IPS-18c (cell line): ENCODE measurements at regions not wholly inside any gene's neighbourhood (a gene's known extent, or its start where the extent isn't known, plus 50 kb on each side); places are given as distances from the start of the nearest gene placed in this dataset.

Experiments used
- H3K4me3 ChIP-seq: 2 replicates; pipeline ENCODE4 v1.7.0; 2013; ENCODE audit warnings: low read depth, mild to moderate bottlenecking, low read length, moderate library complexity; ENCODE audit not compliant: insufficient read depth
- H3K9me3 ChIP-seq: one replicate; pipeline ENCODE4 v1.6.1; 2013; ENCODE audit warnings: mild to moderate bottlenecking, low read length, moderate library complexity; ENCODE audit not compliant: control insufficient read depth, insufficient read depth

DNA sequence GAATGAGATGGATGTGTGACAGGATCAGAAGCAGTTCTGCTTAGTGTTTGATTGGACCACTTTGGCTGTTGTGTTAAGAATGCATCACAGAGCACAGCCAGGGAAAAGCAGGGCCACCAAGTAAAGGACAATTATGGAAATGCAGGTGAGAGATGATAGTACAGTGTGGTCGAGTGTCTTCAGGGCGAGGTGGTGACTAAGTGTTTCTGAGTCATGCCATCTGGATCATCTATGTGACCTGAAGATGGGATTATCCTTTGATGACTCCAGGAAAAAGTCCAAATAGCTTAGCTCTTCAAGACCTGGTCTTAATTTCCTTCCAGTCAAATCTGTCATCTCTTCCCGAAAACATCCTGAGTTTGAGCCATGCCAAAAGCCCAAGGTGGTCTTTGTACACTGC lies 523.2 kb upstream of the IGFBP3 start:
- Histone ChIP-seq H3K4me3 (no peak overlapping the region), H3K9me3 (no peaks in the 10 kb centered on the region)

DNA sequence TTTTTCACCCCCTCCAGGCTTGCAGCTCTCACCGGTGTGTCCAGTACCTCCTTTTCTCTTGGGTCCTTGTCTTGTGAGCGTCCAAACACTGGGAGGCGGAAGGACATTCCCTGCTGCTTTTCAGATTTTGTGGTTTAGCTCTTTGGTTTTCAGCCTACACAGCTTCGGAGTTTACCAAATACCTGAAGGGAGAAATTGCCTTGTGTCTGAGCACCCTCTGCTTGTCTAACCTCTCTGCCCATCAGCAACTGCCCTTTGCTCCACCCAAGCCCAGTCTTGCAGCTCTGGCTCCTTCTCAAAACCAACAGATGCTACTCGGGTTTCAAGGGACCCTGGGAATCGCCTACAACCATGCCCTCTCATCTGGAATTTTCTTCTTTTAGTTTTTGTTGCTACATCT lies 519.1 kb upstream of the IGFBP3 start:
- no peaks in the 10 kb centered on the region for H3K9me3 ChIP-seq
- H3K4me3 ChIP-seq: no peak overlapping the region

DNA sequence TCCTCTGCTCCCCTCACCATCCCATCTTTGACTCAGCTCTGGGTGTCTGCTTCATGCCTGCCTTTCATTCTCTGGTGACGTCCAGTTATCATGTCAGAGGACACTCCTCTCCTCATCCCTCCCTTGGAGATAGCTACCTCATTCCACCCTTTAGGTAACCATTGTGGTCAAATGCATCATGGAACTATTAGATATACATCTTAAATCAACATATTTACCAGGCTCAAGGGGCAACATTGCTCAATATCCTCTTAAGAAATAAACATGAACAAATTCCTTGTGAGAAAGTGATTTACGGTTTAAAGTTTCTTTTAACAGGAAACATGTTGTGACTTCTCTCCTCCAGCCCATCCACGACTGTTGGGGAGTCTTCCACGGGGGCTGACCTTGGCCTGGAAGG lies 511.6 kb upstream of the IGFBP3 start:
- H3K9me3 ChIP-seq: no peaks in the 10 kb centered on the region
- H3K4me3 ChIP-seq: no peak overlapping the region

DNA sequence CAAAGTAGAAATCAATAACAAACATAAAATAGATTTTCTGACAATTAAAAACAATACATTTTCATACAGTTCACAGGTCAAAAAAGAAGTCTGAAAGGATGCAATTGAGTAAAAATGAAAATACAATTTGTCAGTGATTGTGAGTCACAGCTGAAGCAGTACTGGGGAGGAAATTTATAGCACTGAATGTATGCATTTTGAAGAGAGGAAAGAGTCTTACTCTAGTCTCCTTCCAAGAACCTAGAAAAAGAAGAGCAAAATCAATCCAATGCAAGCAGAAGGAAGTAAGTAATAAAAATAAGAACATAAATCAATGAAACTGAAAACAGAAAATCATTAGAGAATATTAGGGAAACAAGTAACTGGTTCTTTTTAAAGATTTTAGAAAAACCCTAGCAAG lies 507.2 kb upstream of the IGFBP3 start:
- H3K4me3 ChIP-seq: no peak overlapping the region
- H3K9me3 ChIP-seq: no peaks in the 10 kb centered on the region

DNA sequence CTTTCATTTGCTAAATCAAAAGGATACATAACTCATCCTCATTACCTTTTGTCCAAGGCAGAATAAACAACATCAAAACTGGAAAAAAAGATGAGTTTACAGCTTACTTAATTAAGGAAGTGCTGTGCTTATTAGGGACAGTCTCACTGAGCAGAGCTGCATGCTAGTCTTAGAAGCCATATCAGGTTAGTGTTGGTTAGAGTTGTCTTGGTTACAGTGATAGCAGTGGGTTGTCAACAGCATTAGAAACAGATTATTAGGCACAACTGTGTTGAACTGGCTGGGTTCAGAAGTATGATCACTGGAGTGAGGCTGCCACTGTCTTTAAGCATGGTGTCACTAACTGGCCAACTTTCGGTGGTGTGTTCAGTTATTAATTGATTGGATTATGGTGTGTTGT lies 503.9 kb upstream of the IGFBP3 start:
- H3K4me3 ChIP-seq: no peak overlapping the region
- no peaks in the 10 kb centered on the region for H3K9me3 ChIP-seq

DNA sequence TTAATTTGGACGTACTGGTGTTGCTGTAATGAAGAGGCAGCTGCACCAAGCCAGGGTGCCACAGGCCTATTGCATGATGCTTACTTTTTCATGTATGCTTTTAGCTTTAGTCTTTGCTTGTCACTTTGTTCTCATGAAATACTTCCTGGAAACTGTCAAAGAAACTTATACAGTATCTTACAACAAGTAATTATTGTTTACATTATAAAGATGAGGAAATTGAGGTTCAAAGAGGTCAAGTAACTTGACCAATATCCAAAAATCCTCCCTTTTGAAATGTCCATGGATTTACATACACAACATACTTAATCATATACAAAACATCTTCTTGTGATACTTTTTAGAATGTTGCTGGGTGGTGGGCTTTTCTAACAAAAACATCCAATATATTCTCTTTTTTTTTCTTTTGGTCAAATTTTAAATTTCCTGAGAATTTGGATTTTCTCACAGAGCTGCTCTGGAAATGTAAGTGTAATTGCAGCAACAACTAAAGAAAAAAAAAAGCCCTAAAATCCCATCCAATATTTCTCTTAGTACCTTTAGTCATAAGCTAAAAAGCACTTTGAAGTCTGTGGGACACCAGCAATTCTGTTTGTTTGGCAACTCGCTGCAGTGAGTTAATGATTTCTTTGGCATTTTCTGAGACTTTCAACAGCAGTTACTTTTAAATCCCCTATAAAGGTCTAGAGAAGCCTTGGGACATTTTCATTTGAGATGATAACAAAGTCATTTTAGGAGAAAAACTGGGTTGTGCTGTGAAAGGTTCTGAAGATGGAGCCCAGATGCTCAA lies 500.6 kb upstream of the IGFBP3 start:
- H3K4me3 ChIP-seq: no peak overlapping the region
- H3K9me3 ChIP-seq: no peaks in the 10 kb centered on the region

DNA sequence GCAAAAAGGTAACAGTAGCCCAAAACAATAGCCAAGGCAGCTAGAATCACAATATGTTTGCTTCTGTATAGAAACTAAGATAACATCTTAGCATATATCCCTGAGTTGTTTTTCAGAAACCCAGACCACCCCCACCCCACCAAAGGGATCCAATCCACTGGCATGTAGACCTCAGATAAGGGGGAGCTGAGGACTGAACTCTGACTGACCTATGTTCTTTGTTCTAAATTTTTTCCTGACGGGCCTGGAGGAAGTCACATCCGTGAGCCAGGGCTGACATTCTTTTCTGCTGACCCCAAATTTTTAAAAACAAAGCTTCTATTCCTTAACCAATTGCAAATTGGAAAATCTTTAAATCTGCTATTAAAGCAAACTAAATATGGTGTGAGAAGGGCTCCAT lies 493.9 kb upstream of the IGFBP3 start:
- no peaks in the 10 kb centered on the region for H3K9me3 ChIP-seq
- no peak overlapping the region for H3K4me3 ChIP-seq

DNA sequence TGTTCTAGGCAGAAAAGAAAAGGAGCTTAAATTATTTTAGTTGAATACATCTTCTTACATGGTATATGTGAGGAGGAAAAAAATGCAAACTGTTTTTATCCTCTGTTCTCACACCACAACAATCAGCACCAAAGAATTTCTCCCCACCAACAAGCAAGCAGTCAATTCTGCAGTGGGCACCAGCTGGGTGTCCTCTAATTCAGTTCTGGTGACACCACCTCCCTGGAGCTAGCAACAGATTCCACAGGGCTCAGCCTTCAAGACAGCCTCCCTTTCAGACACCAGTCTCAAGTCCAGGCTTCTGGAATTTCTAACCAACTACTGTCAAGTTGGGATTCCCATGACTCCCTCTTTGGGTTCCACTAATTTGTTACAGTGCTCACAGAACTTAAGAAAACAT lies 490.2 kb upstream of the IGFBP3 start:
- Histone ChIP-seq H3K9me3 (no peaks in the 10 kb centered on the region), H3K4me3 (no peak overlapping the region)

DNA sequence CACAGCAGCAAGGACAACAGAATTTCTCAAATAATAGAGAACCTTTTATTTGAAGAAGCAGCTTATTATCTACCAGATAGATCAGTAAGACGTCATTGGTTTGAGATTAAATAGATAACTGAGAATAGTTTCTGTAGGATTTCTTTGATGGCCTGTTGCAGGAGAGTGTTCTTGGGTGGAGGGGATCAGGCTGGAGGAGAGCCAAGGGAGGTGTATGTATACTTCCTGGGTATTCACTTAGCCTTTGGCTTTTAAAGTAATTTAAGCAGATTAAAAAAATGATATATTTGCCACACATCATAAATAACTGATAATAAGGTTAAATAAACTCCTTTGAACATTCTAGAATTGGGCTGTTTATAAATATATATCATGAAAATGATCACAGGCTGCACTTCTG lies 486.1 kb upstream of the IGFBP3 start:
- no peak overlapping the region for H3K4me3 ChIP-seq
- no peaks in the 10 kb centered on the region for H3K9me3 ChIP-seq

DNA sequence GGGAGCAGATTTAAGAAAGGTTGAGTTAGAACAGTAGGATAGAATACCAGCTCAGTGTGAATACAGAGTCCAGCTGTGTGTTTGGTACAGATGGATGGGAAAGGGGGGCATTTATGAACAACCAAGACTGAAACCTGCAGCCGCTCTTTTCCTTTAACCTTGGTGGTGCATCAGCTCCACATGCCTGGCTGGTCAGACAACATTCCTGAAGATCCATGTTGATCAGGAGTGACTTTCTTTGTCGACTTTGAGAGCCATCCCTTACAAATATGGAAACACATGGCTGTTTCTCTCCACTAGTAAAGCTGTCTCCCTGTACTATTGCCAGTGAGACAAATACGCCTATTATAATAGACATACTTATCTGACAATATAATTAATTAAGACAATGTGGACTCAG lies 476.5 kb upstream of the IGFBP3 start:
- H3K9me3 ChIP-seq: no peaks in the 10 kb centered on the region
- no peak overlapping the region for H3K4me3 ChIP-seq

DNA sequence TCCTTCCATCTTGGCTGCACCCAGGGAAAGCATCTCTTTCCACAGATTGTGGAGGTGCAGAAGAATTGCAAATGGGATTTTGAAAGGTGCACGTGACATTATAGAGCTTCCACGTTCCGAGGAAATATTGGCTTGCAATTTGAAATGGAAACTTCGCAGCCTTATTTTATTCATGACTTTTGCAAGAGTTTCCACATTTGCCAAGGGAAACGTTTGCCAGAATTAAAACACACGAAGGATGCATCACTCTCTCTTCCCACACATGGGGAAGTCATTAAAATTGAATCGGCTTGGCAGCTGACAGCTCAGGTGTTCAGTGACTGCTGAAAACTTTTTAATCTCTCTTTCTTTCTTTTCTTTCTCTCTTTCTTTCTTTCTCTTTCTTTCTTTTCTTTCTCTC lies 475.4 kb upstream of the IGFBP3 start:
- no peak overlapping the region for H3K4me3 ChIP-seq

DNA sequence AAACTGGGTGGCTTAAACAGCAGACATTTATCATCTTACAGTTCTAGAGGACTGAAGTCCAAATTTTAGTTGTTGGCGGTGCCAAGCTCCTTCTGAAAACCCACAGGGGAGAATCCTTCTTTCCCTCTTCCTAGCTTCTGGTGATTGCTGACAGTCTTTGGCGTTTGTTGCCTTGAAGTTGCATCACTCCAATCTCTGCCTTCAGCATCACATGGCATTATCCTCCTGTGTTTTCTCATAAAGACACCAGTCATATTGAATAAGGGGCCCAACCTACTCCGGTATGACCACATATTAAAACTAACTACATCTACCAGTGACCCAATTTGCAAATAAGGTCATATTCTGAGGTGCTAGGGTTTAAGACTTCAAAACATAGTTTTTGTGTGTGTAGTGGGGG lies 472.1 kb upstream of the IGFBP3 start:
- Histone ChIP-seq H3K9me3 (no peaks in the 10 kb centered on the region), H3K4me3 (no peak overlapping the region)

More for the DNA sequence above, 475.4 kb upstream of the IGFBP3 start:
- no peaks in the 10 kb centered on the region for H3K9me3 ChIP-seq

DNA sequence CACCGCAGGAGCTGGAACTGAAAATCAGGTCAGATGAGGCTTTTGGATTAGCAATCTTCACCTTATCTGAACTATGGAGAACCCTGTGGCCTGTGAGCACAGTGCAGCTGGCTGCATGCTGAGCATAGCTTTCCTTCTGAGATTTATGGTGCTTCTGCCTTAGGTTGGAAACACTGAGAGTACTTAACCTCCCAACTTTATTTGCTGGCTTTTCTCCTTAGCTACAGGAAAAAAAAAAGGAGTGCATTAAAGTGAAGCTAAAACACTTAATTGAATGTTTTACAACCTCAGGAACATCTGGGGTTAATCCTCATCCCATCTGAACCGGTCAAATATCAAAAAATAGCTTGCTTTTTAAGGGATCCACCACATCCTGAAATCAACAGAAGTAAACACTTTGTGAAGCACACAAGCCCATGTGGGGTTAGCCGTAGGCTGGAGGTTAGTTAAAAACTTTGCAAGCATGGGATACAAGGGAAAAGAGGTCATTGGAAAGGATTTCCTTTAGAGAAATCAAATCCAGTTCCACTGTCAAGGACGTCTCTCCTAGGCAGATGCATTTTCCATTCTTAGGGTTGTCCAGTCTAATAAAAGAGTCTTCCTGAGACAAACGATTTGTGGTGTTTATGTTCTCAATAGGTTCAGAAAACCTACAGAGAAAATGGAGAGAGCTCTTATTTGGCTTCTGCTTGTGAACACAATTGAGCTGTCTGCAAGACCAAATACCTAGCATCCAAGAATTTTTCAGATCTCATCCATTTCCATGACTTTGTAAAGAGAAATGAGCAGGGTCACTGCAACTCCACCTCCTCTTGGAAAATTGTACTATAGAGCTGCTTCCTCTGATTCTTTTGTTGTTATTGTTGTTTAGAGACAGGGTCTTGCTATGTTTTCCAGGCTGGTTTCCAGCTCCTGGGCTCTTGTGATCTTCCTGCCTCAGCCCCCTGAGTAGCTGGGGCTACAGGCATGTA lies 470.4 kb upstream of the IGFBP3 start:
- no peaks in the 10 kb centered on the region for H3K9me3 ChIP-seq

DNA sequence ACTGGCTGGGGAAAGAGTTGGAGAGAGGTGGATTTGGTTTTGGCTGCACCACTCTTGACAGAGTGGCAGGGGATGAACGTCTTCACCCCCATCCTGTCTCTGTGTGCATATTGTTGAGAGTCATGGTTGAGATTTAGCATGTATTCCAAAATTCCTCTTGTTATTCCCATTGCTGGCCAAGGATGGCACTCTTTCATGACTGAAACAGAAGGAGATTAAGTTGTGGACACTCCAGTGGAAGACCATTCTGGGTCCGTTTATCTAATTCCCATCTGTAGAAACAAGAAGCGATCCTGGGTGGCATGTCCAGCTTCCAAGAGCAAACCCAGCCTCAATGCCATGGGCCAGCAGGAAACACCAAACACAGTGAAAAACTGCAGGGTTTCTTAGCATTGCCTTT lies 469.0 kb upstream of the IGFBP3 start:
- no peak overlapping the region for H3K4me3 ChIP-seq
- no peaks in the 10 kb centered on the region for H3K9me3 ChIP-seq

More for the DNA sequence above, 470.4 kb upstream of the IGFBP3 start:
- no peak overlapping the region for H3K4me3 ChIP-seq

DNA sequence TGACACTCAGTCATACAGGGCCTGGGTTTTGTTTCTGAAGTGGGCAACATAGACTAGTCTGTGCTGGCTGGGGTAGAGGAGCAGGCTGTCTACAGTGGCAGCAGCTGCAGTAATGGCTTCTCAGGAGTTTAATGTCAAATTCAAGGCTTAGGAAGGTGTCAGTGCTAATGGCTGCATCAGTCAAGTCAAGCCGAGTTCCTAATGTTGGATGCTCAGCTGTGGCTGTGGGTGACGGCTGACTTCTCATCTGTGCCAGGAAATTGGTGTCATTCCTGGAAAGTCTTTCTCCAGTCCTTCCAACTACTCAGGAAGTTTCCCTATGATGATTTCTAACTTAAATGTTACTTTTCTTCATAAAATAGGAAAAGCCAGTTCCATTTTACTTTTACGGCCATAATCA lies 468.1 kb upstream of the IGFBP3 start:
- H3K9me3 ChIP-seq: no peaks in the 10 kb centered on the region
- H3K4me3 ChIP-seq: no peak overlapping the region

DNA sequence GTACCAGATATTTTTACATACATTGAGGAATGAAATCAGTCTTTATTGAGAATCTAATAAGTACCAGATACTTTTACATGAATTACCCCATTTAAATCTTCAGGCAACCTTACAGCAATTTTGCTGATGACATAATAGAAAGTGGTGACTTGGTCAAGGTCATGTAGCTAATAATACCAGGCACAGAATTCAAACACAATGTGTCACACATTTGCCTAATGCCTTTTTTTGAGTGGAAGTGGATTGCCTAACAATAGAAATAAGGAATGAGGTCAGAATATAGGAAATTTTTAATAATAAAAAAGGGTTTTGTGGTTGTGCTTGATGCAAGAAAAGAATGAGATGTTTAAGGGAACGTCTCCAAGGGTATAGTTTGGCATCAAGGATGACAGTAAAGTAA lies 466.6 kb upstream of the IGFBP3 start:
- H3K4me3 ChIP-seq: no peak overlapping the region

DNA sequence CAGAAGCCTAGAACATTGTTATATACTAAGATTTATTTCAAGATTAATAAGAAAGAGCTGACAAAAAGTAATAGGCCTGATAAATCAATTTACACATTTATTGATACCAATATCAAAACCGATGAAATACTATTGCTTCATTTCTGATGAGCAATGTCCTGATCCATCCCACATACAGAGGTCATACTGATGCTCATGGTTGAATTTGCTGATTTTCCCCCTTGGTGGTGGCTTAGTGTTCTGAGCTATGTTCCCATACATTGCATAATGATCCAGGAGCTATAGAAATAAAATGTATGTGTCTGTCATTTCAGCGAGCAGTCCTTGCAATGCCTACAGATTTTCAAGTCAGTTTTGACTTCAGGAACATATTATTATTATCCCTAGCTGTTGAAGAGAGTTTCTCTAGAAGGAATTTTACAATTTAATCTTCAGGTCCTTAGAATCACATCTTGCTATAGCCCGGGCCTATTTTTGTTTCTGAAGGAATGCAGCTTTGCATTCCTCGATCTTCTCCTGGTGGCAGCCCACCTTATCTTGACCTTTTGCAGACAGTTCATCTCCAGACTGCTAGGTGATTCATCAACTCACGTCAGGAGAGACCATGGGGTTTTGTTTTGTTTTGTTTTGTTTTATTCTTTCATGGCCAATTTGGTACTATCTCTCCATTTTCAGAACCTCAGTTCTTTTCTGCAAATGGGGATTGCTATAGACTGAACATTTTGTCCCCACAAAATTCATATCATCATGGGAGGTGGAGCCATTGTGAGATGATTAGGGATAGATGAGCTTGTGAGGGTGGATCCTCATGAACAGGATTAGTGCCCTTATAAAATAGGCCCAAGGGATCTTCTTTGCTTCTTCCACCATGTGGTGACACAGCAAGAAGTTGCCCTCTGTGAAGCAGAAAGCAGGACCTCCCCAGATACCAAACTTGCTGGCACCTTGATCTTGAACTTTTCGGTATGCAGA lies 465.6 kb upstream of the IGFBP3 start:
- no peak overlapping the region for H3K4me3 ChIP-seq
- H3K9me3 ChIP-seq: no peaks in the 10 kb centered on the region

More for the DNA sequence above, 466.6 kb upstream of the IGFBP3 start:
- H3K9me3 ChIP-seq: no peaks in the 10 kb centered on the region
